ENCODE measurements at regions not wholly inside any gene's neighbourhood (a gene's known extent, or its start where the extent isn't known, plus 50 kb on each side); places are given as distances from the start of the nearest gene placed in this dataset.

GRCh38 chr11:104301776-104302175 is 137.8 kb upstream of the PDGFD start:
- Histone ChIP-seq H3K27ac (ENCODE audit: low read length) (no peak overlapping the region), H3K4me1 (ENCODE audit: insufficient read depth, low read length) (no peaks in the 10 kb centered on the region), H3K4me2 (ENCODE audit: low read length) (no peak overlapping the region), H3K4me3 (ENCODE audit: low read length) (no peak overlapping the region), H2AFZ (ENCODE audit: low read length) (no peak overlapping the region), H3K79me2 (ENCODE audit: low read length) (no peaks in the 10 kb centered on the region), H4K20me1 (ENCODE audit: low read length) (no peaks in the 10 kb centered on the region), H3K36me3 (ENCODE audit: low read depth, low read length) (no peaks in the 10 kb centered on the region), H3K9ac (ENCODE audit: low read length) (no peak overlapping the region), H3K27me3 (ENCODE audit: low read length) (peaks cover 3% of the 10 kb centered on the region; the same call in 1 of the 2 replicates), H3F3A (ENCODE audit: low read length, unreplicated experiment) (no peaks in the 10 kb centered on the region), H3K9me2 (replicated peaks; ENCODE audit: low read length) (no peaks in the 10 kb centered on the region), H3K9me3 (ENCODE audit: low read length) (no peaks in the 10 kb centered on the region)
- intact Hi-C loops (cut with micrococcal nuclease): no loop called here
- CTCF ChIA-PET: no interaction called here
- POLR2A ChIA-PET (ENCODE audit: unreplicated experiment): interaction anchor here (0.7 kb wide), 1 partner anchor 12 kb away, joined by 9 read pairs; no protein-coding TSS in a partner anchor
- BruUV-seq (replicated peaks): no TSS peak
- ATAC-seq (no peak), DNase-seq (no peak)
- no peak for TF ChIP-seq CTCF (conservative IDR thresholded peaks at IDR 0.05; ENCODE audit: low read depth, low read length)
- TF ChIP-seq EZH2phosphoT487 (IDR thresholded peaks at IDR 0.05; ENCODE audit: borderline replicate concordance, low read length): no peak
- no peak for TF ChIP-seq EZH2 (IDR thresholded peaks at IDR 0.05; ENCODE audit: low read length, unreplicated experiment)

- Histone ChIP-seq H3K36me3 (ENCODE audit: low read depth, low read length) (no peaks in the 10 kb centered on the region), H3K4me2 (ENCODE audit: low read length) (no peak overlapping the region), H4K20me1 (ENCODE audit: low read length) (no peaks in the 10 kb centered on the region), H3F3A (ENCODE audit: low read length, unreplicated experiment) (no peaks in the 10 kb centered on the region), H3K27ac (ENCODE audit: low read length) (no peak overlapping the region), H3K9me2 (replicated peaks; ENCODE audit: low read length) (no peaks in the 10 kb centered on the region), H3K9ac (ENCODE audit: low read length) (no peak overlapping the region), H3K79me2 (ENCODE audit: low read length) (no peaks in the 10 kb centered on the region), H3K4me1 (ENCODE audit: insufficient read depth, low read length) (no peaks in the 10 kb centered on the region), H3K27me3 (ENCODE audit: low read length) (0 out of 2 replicates have a peak, but pooled peaks cover 6% of the 10 kb centered on the region), H3K9me3 (ENCODE audit: low read length) (no peaks in the 10 kb centered on the region), H2AFZ (ENCODE audit: low read length) (no peak overlapping the region), H3K4me3 (ENCODE audit: low read length) (no peak overlapping the region)
- ChIA-PET POLR2A (ENCODE audit: unreplicated experiment) (no interaction called here), CTCF (no interaction called here)
- no TSS peak for BruUV-seq (replicated peaks)
- ATAC-seq (no peak), DNase-seq (no peak)
- intact Hi-C loops (cut with micrococcal nuclease): no loop called here
- TF ChIP-seq EZH2phosphoT487 (IDR thresholded peaks at IDR 0.05; ENCODE audit: borderline replicate concordance, low read length) (no peak), EZH2 (IDR thresholded peaks at IDR 0.05; ENCODE audit: low read length, unreplicated experiment) (no peak), CTCF (conservative IDR thresholded peaks at IDR 0.05; ENCODE audit: low read depth, low read length) (no peak)
These were observed 127.7 kb upstream of the PDGFD start for GRCh38 chr11:104291646-104292045.

- H3K4me1 ChIP-seq (ENCODE audit: insufficient read depth, low read length): no peaks in the 10 kb centered on the region
- TF ChIP-seq EZH2 (IDR thresholded peaks at IDR 0.05; ENCODE audit: low read length, unreplicated experiment): no peak
- TF ChIP-seq EZH2phosphoT487 (IDR thresholded peaks at IDR 0.05; ENCODE audit: borderline replicate concordance, low read length): no peak
- no peak for TF ChIP-seq CTCF (conservative IDR thresholded peaks at IDR 0.05; ENCODE audit: low read depth, low read length)
- no peaks in the 10 kb centered on the region for H4K20me1 ChIP-seq (ENCODE audit: low read length)
- DNase-seq (no peak), ATAC-seq (no peak)
- no peak overlapping the region for H3K27ac ChIP-seq (ENCODE audit: low read length)
- H3K27me3 ChIP-seq (ENCODE audit: low read length): 0 out of 2 replicates have a peak, but pooled peaks cover 6% of the 10 kb centered on the region
- no peaks in the 10 kb centered on the region for H3F3A ChIP-seq (ENCODE audit: low read length, unreplicated experiment)
- intact Hi-C loops (cut with micrococcal nuclease): no loop called here
- H3K9me3 ChIP-seq (ENCODE audit: low read length): no peaks in the 10 kb centered on the region
- H3K4me3 ChIP-seq (ENCODE audit: low read length): no peak overlapping the region
- H2AFZ ChIP-seq (ENCODE audit: low read length): no peak overlapping the region
- ChIA-PET CTCF (interaction anchor here (0.7 kb wide), 1 partner anchor 12 kb away, joined by 3 read pairs; no protein-coding TSS in a partner anchor), POLR2A (ENCODE audit: unreplicated experiment) (no interaction called here)
- H3K36me3 ChIP-seq (ENCODE audit: low read depth, low read length): no peaks in the 10 kb centered on the region
- BruUV-seq (replicated peaks): no TSS peak
- no peak overlapping the region for H3K9ac ChIP-seq (ENCODE audit: low read length)
- no peaks in the 10 kb centered on the region for H3K9me2 ChIP-seq (replicated peaks; ENCODE audit: low read length)
- no peaks in the 10 kb centered on the region for H3K79me2 ChIP-seq (ENCODE audit: low read length)
- H3K4me2 ChIP-seq (ENCODE audit: low read length): no peak overlapping the region
These were observed 122.2 kb upstream of the PDGFD start for GRCh38 chr11:104286129-104286528.

Measured in PC-3 (cell line).